K562 (cell line): ENCODE measurements at regions not wholly inside any gene's neighbourhood (a gene's known extent, or its start where the extent isn't known, plus 50 kb on each side); places are given as distances from the start of the nearest gene placed in this dataset.
A peak's percentile ranks its signal among the peaks of the same experiment; 100 is the strongest.

Experiments
- ARNT ChIP-seq, 2 experiments: fragments of 450-650 bp; IDR thresholded peaks; 2 replicates each; pipeline ENCODE4 v1.6.1; 2016; ENCODE audit warnings: mild to moderate bottlenecking in 1 of 2
- ATF4 ChIP-seq: fragments of 450-650 bp; formaldehyde crosslinking; IDR thresholded peaks from 2 replicates; pipeline ENCODE4 v1.4.0; 2022; ENCODE audit warnings: mild to moderate bottlenecking, moderate library complexity
- CEBPB ChIP-seq: fragments of 450-650 bp; IDR thresholded peaks from 2 replicates; pipeline ENCODE4 v1.6.1; 2016; ENCODE audit warnings: missing genetic modification characterization, missing compliant biosample characterization
- CEBPZ ChIP-seq: fragments of 150-350 bp; IDR thresholded peaks from 2 replicates; pipeline ENCODE4 v1.6.1; 2014; ENCODE audit warnings: low read depth, mild to moderate bottlenecking, low read length, borderline replicate concordance
- EGR1 ChIP-seq: fragments of 450-650 bp; conservative IDR thresholded peaks from 2 replicates; pipeline ENCODE4 v1.6.1; 2017; ENCODE audit warnings: mild to moderate bottlenecking
- FOXK2 ChIP-seq, 2 experiments: fragments of 450-650 bp; IDR thresholded peaks in 1 of 2; conservative IDR thresholded peaks in 1 of 2; 2 replicates each; pipeline ENCODE4 v1.6.1; 2016; ENCODE audit warnings: low read depth in 2 of 2, mild to moderate bottlenecking in 1 of 2
- MTA1 ChIP-seq: fragments of 450-650 bp; IDR thresholded peaks from 2 replicates; pipeline ENCODE4 v1.6.1; 2017; ENCODE audit warnings: borderline replicate concordance
- NR3C1 ChIP-seq: sonication (generic); formaldehyde crosslinking; IDR thresholded peaks from 2 replicates; pipeline ENCODE4 v1.8.1; 2022; ENCODE audit warnings: missing genetic modification reagents
- PURB ChIP-seq: sonication (generic); formaldehyde crosslinking; IDR thresholded peaks from 2 replicates; pipeline ENCODE4 v1.9.0; 2021; ENCODE audit warnings: low read depth, mild to moderate bottlenecking, missing genetic modification reagents
- RAD21 ChIP-seq, 2 experiments: fragments of 250-450 bp in 1 of 2; fragments of 450-650 bp in 1 of 2; sonication (Bioruptor Pico) in 1 of 2; formaldehyde crosslinking in 1 of 2; IDR thresholded peaks in 1 of 2; conservative IDR thresholded peaks in 1 of 2; 2 replicates each; pipeline versions ENCODE4 v1.4.0 to v1.8.0; 2020 to 2022; ENCODE audit warnings: mild to moderate bottlenecking in 2 of 2, moderate library complexity in 1 of 2
- RHOXF2B ChIP-seq: fragments of 250-450 bp; sonication (Bioruptor Pico); conservative IDR thresholded peaks from 2 replicates; pipeline ENCODE4 v1.5.1; 2021
- THAP12 ChIP-seq: fragments of 250-450 bp; sonication (Bioruptor Pico); IDR thresholded peaks from 2 replicates; pipeline ENCODE4 v1.9.0; 2021; ENCODE audit warnings: mild to moderate bottlenecking, inconsistent platforms
- VEZF1 ChIP-seq: fragments of 200-800 bp; sonication (Bioruptor generic); IDR thresholded peaks from 2 replicates; pipeline ENCODE4 v1.6.1; 2017; ENCODE audit warnings: missing genetic modification characterization, missing compliant biosample characterization
- ZBTB7A ChIP-seq: IDR thresholded peaks from 2 replicates; pipeline ENCODE4 v1.6.1; 2011; ENCODE audit warnings: low read depth, mild to moderate bottlenecking, low read length, moderate library complexity, borderline replicate concordance; ENCODE audit not compliant: control insufficient read depth
- ZNF282 ChIP-seq: sonication (generic); formaldehyde crosslinking; IDR thresholded peaks from 2 replicates; pipeline ENCODE4 v1.8.1; 2023; ENCODE audit warnings: missing genetic modification reagents
- ZNF384 ChIP-seq: IDR thresholded peaks from 2 replicates; pipeline ENCODE4 v1.6.1; 2012; ENCODE audit warnings: low read depth, low read length, improper control_type of control experiment
- ZNF507 ChIP-seq: conservative IDR thresholded peaks from 2 replicates; pipeline ENCODE4 v1.6.1; 2017; ENCODE audit warnings: missing genetic modification characterization, missing compliant biosample characterization
- ZNF57 ChIP-seq: fragments of 450-650 bp; formaldehyde crosslinking; IDR thresholded peaks from 2 replicates; pipeline ENCODE4 v1.4.0; 2020; ENCODE audit warnings: mild to moderate bottlenecking, moderate library complexity

- no peak for TF ChIP-seq ATF4 (CRISPR knock-in tag)
- TF ChIP-seq CEBPZ, result no peak
- no peak for TF ChIP-seq ZNF57 (CRISPR knock-in tag)
- no peak for TF ChIP-seq THAP12 (CRISPR knock-in tag)
- TF ChIP-seq PURB (CRISPR knock-in tag), result no peak
- peak; percentile 51 for TF ChIP-seq VEZF1 (CRISPR knock-in tag)
- TF ChIP-seq ZBTB7A, result peak; percentile 58; the same call in 1 of the 2 replicates
- TF ChIP-seq ARNT (IDR thresholded peaks at IDR 0.05), result no peak
- no peak for TF ChIP-seq FOXK2 (conservative IDR thresholded peaks at IDR 0.05 in 1 of 2, IDR thresholded peaks at IDR 0.05 in 1 of 2; ENCODE audit: low read depth in 2 of 2)
- no peak for TF ChIP-seq NR3C1 (CRISPR knock-in tag)
- no peak for TF ChIP-seq EGR1
- no peak for TF ChIP-seq ZNF384
- TF ChIP-seq ZNF507 (tag), result no peak
- TF ChIP-seq RAD21 (CRISPR knock-in tag; conservative IDR thresholded peaks at IDR 0.05 in 1 of 2, IDR thresholded peaks at IDR 0.05 in 1 of 2), result peak; percentile 51 to 66
- TF ChIP-seq MTA1, result no peak
- TF ChIP-seq RHOXF2B (CRISPR knock-in tag), result no peak
- TF ChIP-seq ZNF282, result no peak
- no peak for TF ChIP-seq CEBPB (tag)
Measured at GRCh38 chr11:43576803-43577521, 103.6 kb upstream of the HSD17B12 start (continued).
